ENCODE measurements at regions not wholly inside any gene's neighbourhood (a gene's known extent, or its start where the extent isn't known, plus 50 kb on each side); places are given as distances from the start of the nearest gene placed in this dataset.

DNA sequence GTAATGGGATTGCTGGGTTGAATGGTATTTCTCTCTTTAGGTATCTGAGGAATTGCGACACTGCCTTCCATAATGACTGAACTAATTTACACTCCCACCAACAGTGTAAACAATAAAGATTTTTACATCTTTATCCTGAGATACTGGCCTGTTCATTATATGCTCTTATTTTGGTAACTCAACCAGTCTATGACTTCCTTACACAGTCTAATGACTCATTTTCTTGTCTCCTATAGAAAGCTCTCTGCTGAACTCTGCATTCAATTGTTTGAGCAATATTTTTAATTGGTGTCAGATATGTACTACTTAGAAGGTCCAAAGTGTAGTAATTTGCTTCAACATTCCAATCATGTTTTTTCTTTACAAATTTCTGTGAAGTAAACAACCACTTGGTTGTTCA is 1351.8 kb downstream of the FSCB start:
- Histone ChIP-seq H2AFZ (ENCODE audit: insufficient read depth, low read length, poor library complexity) (no peak overlapping the region), H3K9me3 (ENCODE audit: insufficient read depth, low read depth, low read length) (no peaks in the 10 kb centered on the region), H2BK5ac (ENCODE audit: low read depth, low read length, poor library complexity) (no peak overlapping the region), H2BK120ac (ENCODE audit: insufficient read depth, low read length, poor library complexity) (no peak overlapping the region), H3K14ac (ENCODE audit: low read length) (no peak overlapping the region), H4K12ac (ENCODE audit: low read depth, low read length) (no peak overlapping the region), H3K23ac (ENCODE audit: low read length) (no peak overlapping the region), H3K79me1 (ENCODE audit: low read length) (no peaks in the 10 kb centered on the region), H3K27ac (ENCODE audit: low read depth, low read length) (no peak overlapping the region), H3K4me2 (ENCODE audit: low read length) (no peak overlapping the region), H3K36me3 (ENCODE audit: control insufficient read depth in 1 of 2, insufficient read depth in 2 of 2, low read length in 2 of 2) (no peaks in the 10 kb centered on the region), H3K27me3 (ENCODE audit: insufficient read depth, low read length) (no peaks in the 10 kb centered on the region), H2AK5ac (ENCODE audit: low read length) (no peak overlapping the region), H4K91ac (ENCODE audit: low read depth, low read length) (no peak overlapping the region), H3K18ac (ENCODE audit: low read length) (no peak overlapping the region), H4K8ac (ENCODE audit: low read depth, low read length) (no peak overlapping the region), H2BK12ac (ENCODE audit: low read length) (no peak overlapping the region), H3K4ac (ENCODE audit: low read depth, low read length) (no peak overlapping the region), H3K9ac (ENCODE audit: low read length) (no peak overlapping the region), H3K4me3 (ENCODE audit: low read depth, low read length) (no peak overlapping the region), H3K4me1 (ENCODE audit: control insufficient read depth in 1 of 2, insufficient read depth in 2 of 2, low read length in 2 of 2) (no peaks in the 10 kb centered on the region), H3K79me2 (ENCODE audit: control insufficient read depth, insufficient read depth, low read length, poor library complexity) (no peaks in the 10 kb centered on the region)
- DNase-seq: no peak
- no CpG with 5 or more reads among the region's 1 CpG for WGBS (ENCODE audit: extremely low coverage, insufficient coverage, insufficient read length)

- no peak overlapping the region for H2AFZ ChIP-seq (ENCODE audit: insufficient read depth, low read length, poor library complexity)
- no peak overlapping the region for H3K4me2 ChIP-seq (ENCODE audit: low read length)
- H3K4me1 ChIP-seq (ENCODE audit: control insufficient read depth in 1 of 2, insufficient read depth in 2 of 2, low read length in 2 of 2): no peaks in the 10 kb centered on the region
- no peak overlapping the region for H2AK5ac ChIP-seq (ENCODE audit: low read length)
- H3K18ac ChIP-seq (ENCODE audit: low read length): no peak overlapping the region
- H4K91ac ChIP-seq (ENCODE audit: low read depth, low read length): no peak overlapping the region
- H3K79me2 ChIP-seq (ENCODE audit: control insufficient read depth, insufficient read depth, low read length, poor library complexity): no peaks in the 10 kb centered on the region
- H4K8ac ChIP-seq (ENCODE audit: low read depth, low read length): no peak overlapping the region
- WGBS (ENCODE audit: extremely low coverage, insufficient coverage, insufficient read length): no CpG with 5 or more reads among the region's 3 CpGs
- no peak overlapping the region for H3K23ac ChIP-seq (ENCODE audit: low read length)
- H4K12ac ChIP-seq (ENCODE audit: low read depth, low read length): no peak overlapping the region
- no peaks in the 10 kb centered on the region for H3K9me3 ChIP-seq (ENCODE audit: insufficient read depth, low read depth, low read length)
- H3K4me3 ChIP-seq (ENCODE audit: low read depth, low read length): no peak overlapping the region
- no peaks in the 10 kb centered on the region for H3K36me3 ChIP-seq (ENCODE audit: control insufficient read depth in 1 of 2, insufficient read depth in 2 of 2, low read length in 2 of 2)
- H2BK5ac ChIP-seq (ENCODE audit: low read depth, low read length, poor library complexity): no peak overlapping the region
- DNase-seq: no peak
- no peaks in the 10 kb centered on the region for H3K79me1 ChIP-seq (ENCODE audit: low read length)
- no peak overlapping the region for H3K9ac ChIP-seq (ENCODE audit: low read length)
- H3K27me3 ChIP-seq (ENCODE audit: insufficient read depth, low read length): no peaks in the 10 kb centered on the region
- H3K14ac ChIP-seq (ENCODE audit: low read length): no peak overlapping the region
- H3K4ac ChIP-seq (ENCODE audit: low read depth, low read length): no peak overlapping the region
- H2BK12ac ChIP-seq (ENCODE audit: low read length): no peak overlapping the region
- no peak overlapping the region for H2BK120ac ChIP-seq (ENCODE audit: insufficient read depth, low read length, poor library complexity)
- no peak overlapping the region for H3K27ac ChIP-seq (ENCODE audit: low read depth, low read length)
Measured at GRCh38 chr14:43147485-43147884, 1359.6 kb downstream of the FSCB start.

- Histone ChIP-seq H4K12ac (ENCODE audit: low read depth, low read length) (no peak overlapping the region), H3K9ac (ENCODE audit: low read length) (no peak overlapping the region), H3K4me3 (ENCODE audit: low read depth, low read length) (no peak overlapping the region), H3K4ac (ENCODE audit: low read depth, low read length) (no peak overlapping the region), H3K18ac (ENCODE audit: low read length) (no peak overlapping the region), H3K14ac (ENCODE audit: low read length) (no peak overlapping the region), H3K27ac (ENCODE audit: low read depth, low read length) (no peak overlapping the region), H3K27me3 (ENCODE audit: insufficient read depth, low read length) (no peaks in the 10 kb centered on the region), H2AK5ac (ENCODE audit: low read length) (no peak overlapping the region), H2AFZ (ENCODE audit: insufficient read depth, low read length, poor library complexity) (no peak overlapping the region), H4K8ac (ENCODE audit: low read depth, low read length) (no peak overlapping the region), H2BK12ac (ENCODE audit: low read length) (no peak overlapping the region), H3K79me1 (ENCODE audit: low read length) (no peaks in the 10 kb centered on the region), H3K79me2 (ENCODE audit: control insufficient read depth, insufficient read depth, low read length, poor library complexity) (no peaks in the 10 kb centered on the region), H2BK5ac (ENCODE audit: low read depth, low read length, poor library complexity) (no peak overlapping the region), H3K4me2 (ENCODE audit: low read length) (no peak overlapping the region), H3K9me3 (ENCODE audit: insufficient read depth, low read depth, low read length) (peaks cover 1% of the 10 kb centered on the region), H2BK120ac (ENCODE audit: insufficient read depth, low read length, poor library complexity) (no peak overlapping the region), H3K36me3 (ENCODE audit: control insufficient read depth in 1 of 2, insufficient read depth in 2 of 2, low read length in 2 of 2) (no peaks in the 10 kb centered on the region), H4K91ac (ENCODE audit: low read depth, low read length) (no peak overlapping the region), H3K4me1 (ENCODE audit: control insufficient read depth in 1 of 2, insufficient read depth in 2 of 2, low read length in 2 of 2) (no peaks in the 10 kb centered on the region), H3K23ac (ENCODE audit: low read length) (no peak overlapping the region)
- whole genome bisulfite sequencing (ENCODE audit: extremely low coverage, insufficient coverage, insufficient read length): no CpG with 5 or more reads among the region's 2 CpGs
- DNase-seq: no peak
Measured at GRCh38 chr14:43145361-43145760, 1361.7 kb downstream of the FSCB start.

DNA sequence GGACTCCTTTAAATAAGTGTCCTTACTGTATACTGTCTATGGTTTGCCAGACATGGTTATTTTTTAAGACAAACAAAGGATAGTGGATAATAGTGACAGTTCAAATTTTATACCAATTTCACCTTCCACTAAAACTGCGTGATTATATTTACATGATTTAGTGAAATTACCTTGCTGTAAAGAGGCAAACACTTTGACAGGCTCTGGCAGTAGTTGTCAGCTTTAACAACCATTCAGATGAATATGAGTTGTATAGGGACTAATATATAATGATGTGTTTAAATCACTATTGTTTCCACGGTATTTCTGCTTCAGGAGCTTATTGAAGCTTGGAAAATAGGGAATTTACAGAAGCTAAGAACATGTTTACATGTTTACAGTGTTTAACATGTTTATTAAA is 1364.0 kb downstream of the FSCB start:
- Histone ChIP-seq H4K8ac (ENCODE audit: low read depth, low read length) (no peak overlapping the region), H3K4me3 (ENCODE audit: low read depth, low read length) (no peak overlapping the region), H4K91ac (ENCODE audit: low read depth, low read length) (no peak overlapping the region), H2BK120ac (ENCODE audit: insufficient read depth, low read length, poor library complexity) (no peak overlapping the region), H2AK5ac (ENCODE audit: low read length) (no peak overlapping the region), H4K12ac (ENCODE audit: low read depth, low read length) (no peak overlapping the region), H2BK12ac (ENCODE audit: low read length) (no peak overlapping the region), H3K79me2 (ENCODE audit: control insufficient read depth, insufficient read depth, low read length, poor library complexity) (no peaks in the 10 kb centered on the region), H3K4me2 (ENCODE audit: low read length) (no peak overlapping the region), H3K9ac (ENCODE audit: low read length) (no peak overlapping the region), H3K4me1 (ENCODE audit: control insufficient read depth in 1 of 2, insufficient read depth in 2 of 2, low read length in 2 of 2) (no peaks in the 10 kb centered on the region), H3K27ac (ENCODE audit: low read depth, low read length) (no peak overlapping the region), H3K79me1 (ENCODE audit: low read length) (no peaks in the 10 kb centered on the region), H3K27me3 (ENCODE audit: insufficient read depth, low read length) (no peaks in the 10 kb centered on the region), H3K4ac (ENCODE audit: low read depth, low read length) (no peak overlapping the region), H3K23ac (ENCODE audit: low read length) (no peak overlapping the region), H2AFZ (ENCODE audit: insufficient read depth, low read length, poor library complexity) (no peak overlapping the region), H3K9me3 (ENCODE audit: insufficient read depth, low read depth, low read length) (peaks cover 1% of the 10 kb centered on the region), H2BK5ac (ENCODE audit: low read depth, low read length, poor library complexity) (no peak overlapping the region), H3K36me3 (ENCODE audit: control insufficient read depth in 1 of 2, insufficient read depth in 2 of 2, low read length in 2 of 2) (no peaks in the 10 kb centered on the region), H3K14ac (ENCODE audit: low read length) (no peak overlapping the region), H3K18ac (ENCODE audit: low read length) (no peak overlapping the region)
- DNase-seq: no peak
- WGBS (ENCODE audit: extremely low coverage, insufficient coverage, insufficient read length): no CpG with 5 or more reads among the region's 2 CpGs
